Mesothelial cell of epicardium (in vitro differentiated cells): ENCODE measurements at regions not wholly inside any gene's neighbourhood (a gene's known extent, or its start where the extent isn't known, plus 50 kb on each side); places are given as distances from the start of the nearest gene placed in this dataset.

ENCODE experiments used
- DNase-seq, 2 experiments: peaks; one replicate each; pipeline ENCODE4 v3.0.0; 2021; ENCODE audit warnings: low spot score in 2 of 2; ENCODE audit not compliant: unreplicated experiment in 2 of 2
- H3K27ac Mint-ChIP-seq: 2 replicates; pipeline ENCODE4 v1.8.0; 2021; ENCODE audit warnings: mixed read lengths
- H3K27me3 Mint-ChIP-seq: 2 replicates; pipeline ENCODE4 v1.8.0; 2021; ENCODE audit warnings: low read depth, mixed read lengths
- H3K36me3 Mint-ChIP-seq: 2 replicates; pipeline ENCODE4 v1.8.0; 2021; ENCODE audit warnings: mixed read lengths
- H3K4me1 Mint-ChIP-seq: 2 replicates; pipeline ENCODE4 v1.8.0; 2021; ENCODE audit warnings: mixed read lengths
- H3K4me3 Mint-ChIP-seq: 2 replicates; pipeline ENCODE4 v1.8.0; 2021; ENCODE audit warnings: mild to moderate bottlenecking, moderate library complexity, mixed read lengths
- H3K9me3 Mint-ChIP-seq: 2 replicates; pipeline ENCODE4 v1.8.0; 2021; ENCODE audit warnings: mixed read lengths
- CTCF ChIP-seq: fragments of 200-600 bp; sonication (generic); IDR thresholded peaks from one replicate; pipeline ENCODE4 v1.5.0; 2021; ENCODE audit warnings: antibody characterized with exemption; ENCODE audit not compliant: unreplicated experiment

GRCh38 chr11:80586464-80586863 lies 1145.6 kb upstream of the TENM4 start:
- peaks cover 7% of the 10 kb centered on the region for H3K9me3 Mint-ChIP-seq
- H3K4me1 Mint-ChIP-seq: peaks cover 24% of the 10 kb centered on the region
- H3K27ac Mint-ChIP-seq: no peak overlapping the region
- no peaks in the 10 kb centered on the region for H3K36me3 Mint-ChIP-seq
- no peak for DNase-seq
- no peak for TF ChIP-seq CTCF
- H3K4me3 Mint-ChIP-seq: no peak overlapping the region
- H3K27me3 Mint-ChIP-seq: no peaks in the 10 kb centered on the region

DNA sequence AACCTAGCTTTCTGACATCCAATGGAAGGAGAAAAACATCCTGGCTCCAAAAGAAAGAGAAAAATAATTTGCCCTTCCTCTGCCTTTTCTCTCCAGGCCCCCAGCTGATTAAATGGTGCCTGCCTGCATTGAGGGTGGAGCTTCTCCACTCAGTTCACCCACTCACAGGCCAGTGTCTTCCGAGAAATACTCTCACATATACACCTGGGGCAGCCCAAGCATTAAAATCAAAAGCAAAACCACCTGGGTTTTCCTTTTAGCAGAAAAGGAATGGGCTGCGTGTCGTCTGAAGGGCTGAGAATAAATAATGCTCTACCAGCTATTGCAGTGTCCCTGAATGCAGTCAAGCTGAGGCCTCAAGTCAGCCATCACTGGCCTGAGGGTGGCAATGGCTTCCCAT lies 1143.8 kb upstream of the TENM4 start:
- Mint-ChIP-seq H3K4me1 (peaks cover 24% of the 10 kb centered on the region), H3K4me3 (no peak overlapping the region), H3K36me3 (no peaks in the 10 kb centered on the region), H3K9me3 (no peaks in the 10 kb centered on the region), H3K27ac (no peak overlapping the region), H3K27me3 (no peaks in the 10 kb centered on the region)
- no peak for DNase-seq
- TF ChIP-seq CTCF: no peak

- Mint-ChIP-seq H3K4me1 (no peaks in the 10 kb centered on the region), H3K27ac (no peak overlapping the region), H3K4me3 (no peak overlapping the region), H3K36me3 (peaks cover 7% of the 10 kb centered on the region), H3K27me3 (no peaks in the 10 kb centered on the region), H3K9me3 (peaks cover 19% of the 10 kb centered on the region)
- no peak for DNase-seq
- no peak for TF ChIP-seq CTCF
Measured at GRCh38 chr11:80569832-80570231, 1129.0 kb upstream of the TENM4 start.

DNA sequence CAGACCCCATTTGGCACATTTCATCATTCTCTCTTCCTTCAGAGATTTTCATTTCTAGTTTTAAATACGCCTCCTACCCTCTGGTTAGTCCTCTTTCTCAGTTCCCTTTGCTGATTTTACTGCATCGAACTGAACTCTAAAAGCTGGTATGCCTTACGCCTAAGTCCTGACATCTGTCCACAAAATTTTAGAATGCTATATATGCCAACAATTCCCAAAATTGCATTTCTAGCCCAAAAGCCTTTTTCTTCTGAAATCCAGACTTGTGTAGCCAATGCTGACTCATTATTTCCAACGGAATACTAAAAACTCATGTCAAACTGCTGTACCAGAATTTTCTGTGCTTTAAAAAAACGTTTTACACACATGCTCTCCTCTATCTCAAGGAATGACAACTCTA lies 1124.4 kb upstream of the TENM4 start:
- H3K27me3 Mint-ChIP-seq: no peaks in the 10 kb centered on the region
- H3K36me3 Mint-ChIP-seq: no peaks in the 10 kb centered on the region
- H3K9me3 Mint-ChIP-seq: no peaks in the 10 kb centered on the region
- H3K4me1 Mint-ChIP-seq: peaks cover 7% of the 10 kb centered on the region
- no peak overlapping the region for H3K4me3 Mint-ChIP-seq
- no peak for DNase-seq
- TF ChIP-seq CTCF: no peak
- H3K27ac Mint-ChIP-seq: no peak overlapping the region

DNA sequence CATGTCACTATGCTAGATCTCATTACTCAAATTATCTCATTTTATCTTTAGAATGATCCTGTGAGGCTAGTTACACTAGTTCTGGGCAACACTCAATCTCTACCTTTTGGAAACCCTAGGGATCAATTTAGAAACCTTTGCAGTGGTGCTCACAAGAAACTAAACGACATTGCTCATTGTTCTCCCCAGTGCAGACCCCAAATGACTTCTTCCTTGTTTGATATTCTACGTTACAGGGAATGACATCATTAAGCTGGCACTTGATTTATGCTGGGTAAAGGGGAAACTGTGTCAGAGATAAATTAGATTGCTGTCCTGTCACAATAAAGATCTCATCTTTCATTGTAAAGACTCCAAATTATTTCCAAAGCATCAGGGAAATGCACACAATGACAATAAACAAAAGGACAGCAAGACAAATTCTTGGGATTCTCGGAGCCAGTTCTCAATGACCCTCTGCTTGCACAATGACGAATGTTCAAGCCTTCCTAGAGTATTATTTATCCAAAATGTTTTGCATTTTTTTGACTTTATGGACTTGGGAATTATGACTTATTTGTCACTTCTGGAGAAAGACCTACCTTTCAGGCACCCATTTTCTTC lies 1121.8 kb upstream of the TENM4 start:
- no peak overlapping the region for H3K4me3 Mint-ChIP-seq
- H3K9me3 Mint-ChIP-seq: no peaks in the 10 kb centered on the region
- no peak for DNase-seq
- TF ChIP-seq CTCF: no peak
- H3K36me3 Mint-ChIP-seq: no peaks in the 10 kb centered on the region
- H3K27me3 Mint-ChIP-seq: no peaks in the 10 kb centered on the region
- peaks cover 9% of the 10 kb centered on the region for H3K4me1 Mint-ChIP-seq
- H3K27ac Mint-ChIP-seq: no peak overlapping the region

GRCh38 chr11:80559942-80560341 lies 1119.1 kb upstream of the TENM4 start:
- Mint-ChIP-seq H3K27me3 (no peaks in the 10 kb centered on the region), H3K27ac (no peak overlapping the region), H3K9me3 (no peaks in the 10 kb centered on the region), H3K4me1 (peaks cover 9% of the 10 kb centered on the region), H3K4me3 (no peak overlapping the region), H3K36me3 (no peaks in the 10 kb centered on the region)
- TF ChIP-seq CTCF: no peak
- DNase-seq: no peak
